IMR-90 (cell line): ENCODE measurements at regions not wholly inside any gene's neighbourhood (a gene's known extent, or its start where the extent isn't known, plus 50 kb on each side); places are given as distances from the start of the nearest gene placed in this dataset.

Source experiments
- ATAC-seq: fragments of 200-7000 bp; cut with Tn5 transposase; 2 replicates; pipeline ENCODE4 v1.9.1; 2020; ENCODE audit warnings: low read depth, mild to moderate bottlenecking, moderate library complexity
- BruUV-seq: library from RNA; stranded (reverse); fragments of 400-500 nt; replicated peaks from 2 replicates; lab custom pipeline; 2021; lab: Mats Ljungman, UMichigan
- CTCF ChIA-PET: fragments of 300-600 bp; formaldehyde crosslinking; extraction: SDS; loops from one replicate; lab custom pipeline; 2021; ENCODE audit warnings: antibody characterized with exemption; lab: Yijun Ruan, JAX
- POLR2A ChIA-PET: fragments of 300-600 bp; sonication (Branson Sonifier 250); formaldehyde crosslinking; loops from one replicate; lab custom pipeline; 2022; ENCODE audit warnings: antibody characterized with exemption; ENCODE audit not compliant: unreplicated experiment; lab: Charles Lee
- DNase-seq: peaks from one replicate; pipeline ENCODE4 v3.0.0; 2013
- H2AFZ ChIP-seq: replicated peaks from 2 replicates; pipeline ENCODE3; 2013; ENCODE audit warnings: low read length, mild to moderate bottlenecking; ENCODE audit not compliant: poor library complexity
- H2AK5ac ChIP-seq: 2 replicates; pipeline ENCODE4 v1.6.1; 2013; ENCODE audit warnings: low read depth, low read length, inconsistent platforms
- H2AK9ac ChIP-seq: replicated peaks from 2 replicates; pipeline ENCODE3; 2013; ENCODE audit warnings: mild to moderate bottlenecking, low read depth, low read length, moderate library complexity; ENCODE audit not compliant: poor library complexity
- H2BK120ac ChIP-seq: 2 replicates; pipeline ENCODE4 v1.6.1; 2013; ENCODE audit warnings: low read depth, low read length, inconsistent platforms
- H2BK15ac ChIP-seq: 3 replicates; pipeline ENCODE4 v1.6.1; 2013; ENCODE audit warnings: low read depth, low read length, inconsistent platforms
- H2BK20ac ChIP-seq: 2 replicates; pipeline ENCODE4 v1.6.1; 2013; ENCODE audit warnings: low read depth, mild to moderate bottlenecking, inconsistent platforms, low read length, moderate library complexity
- H2BK5ac ChIP-seq: 2 replicates; pipeline ENCODE4 v1.6.1; 2013; ENCODE audit warnings: mild to moderate bottlenecking, low read depth, low read length, inconsistent platforms; ENCODE audit not compliant: poor library complexity, severe bottlenecking
- H3K14ac ChIP-seq: replicated peaks from 2 replicates; pipeline ENCODE4 v1.6.1; 2013; ENCODE audit warnings: low read depth, low read length, inconsistent platforms
- H3K18ac ChIP-seq: 2 replicates; pipeline ENCODE4 v1.6.1; 2013; ENCODE audit warnings: low read depth, low read length, control low read depth
- H3K23ac ChIP-seq: 2 replicates; pipeline ENCODE4 v1.6.1; 2013; ENCODE audit warnings: low read depth, low read length, inconsistent platforms
- H3K27ac ChIP-seq: 2 replicates; pipeline ENCODE4 v1.5.1; 2013; ENCODE audit warnings: mild to moderate bottlenecking, control low read depth, low read length; ENCODE audit not compliant: insufficient read depth
- H3K27me3 ChIP-seq: 2 replicates; pipeline ENCODE4 v1.6.1; 2013; ENCODE audit warnings: low read length; ENCODE audit not compliant: control insufficient read depth, insufficient read depth
- H3K36me3 ChIP-seq: 2 replicates; pipeline ENCODE4 v1.6.1; 2013; ENCODE audit warnings: low read length, mixed read lengths; ENCODE audit not compliant: control insufficient read depth, insufficient read depth
- H3K4ac ChIP-seq: 2 replicates; pipeline ENCODE4 v1.6.1; 2013; ENCODE audit warnings: low read depth, low read length, inconsistent platforms
- H3K4me1 ChIP-seq: 2 replicates; pipeline ENCODE4 v1.6.1; 2013; ENCODE audit warnings: low read length, mixed read lengths; ENCODE audit not compliant: control insufficient read depth, insufficient read depth
- H3K4me2 ChIP-seq: 2 replicates; pipeline ENCODE4 v1.6.1; 2013; ENCODE audit warnings: low read depth, mild to moderate bottlenecking, control low read depth, low read length, moderate library complexity
- H3K4me3 ChIP-seq: 2 replicates; pipeline ENCODE4 v1.5.1; 2013; ENCODE audit warnings: low read depth, mild to moderate bottlenecking, control low read depth, low read length, moderate library complexity; ENCODE audit not compliant: insufficient read depth
- H3K56ac ChIP-seq: 2 replicates; pipeline ENCODE4 v1.6.1; 2013; ENCODE audit warnings: low read length, inconsistent platforms; ENCODE audit not compliant: insufficient read depth; ENCODE audit errors: extremely low read depth
- H3K79me1 ChIP-seq, 2 experiments: 2 replicates each; pipeline ENCODE4 v1.6.1; 2013; ENCODE audit warnings: low read length in 2 of 2, inconsistent platforms in 1 of 2, low read depth in 1 of 2
- H3K9ac ChIP-seq: 2 replicates; pipeline ENCODE4 v1.6.1; 2013; ENCODE audit warnings: low read depth, low read length, control low read depth
- H3K9me1 ChIP-seq: 2 replicates; pipeline ENCODE4 v1.6.1; 2013; ENCODE audit warnings: low read length, inconsistent platforms; ENCODE audit not compliant: insufficient read depth
- H3K9me3 ChIP-seq: 2 replicates; pipeline ENCODE4 v1.6.1; 2013; ENCODE audit warnings: low read length; ENCODE audit not compliant: control insufficient read depth, insufficient read depth
- H4K20me1 ChIP-seq: 2 replicates; pipeline ENCODE4 v1.6.1; 2013; ENCODE audit warnings: low read length, inconsistent platforms; ENCODE audit not compliant: insufficient read depth
- H4K5ac ChIP-seq: 2 replicates; pipeline ENCODE4 v1.6.1; 2013; ENCODE audit warnings: mild to moderate bottlenecking, low read depth, low read length, control low read depth
- H4K8ac ChIP-seq, 2 experiments: 2 replicates each; pipeline ENCODE4 v1.6.1; 2013; ENCODE audit warnings: low read depth in 2 of 2, low read length in 2 of 2, control low read depth in 1 of 2, inconsistent platforms in 1 of 2
- H4K91ac ChIP-seq: 2 replicates; pipeline ENCODE4 v1.6.1; 2013; ENCODE audit warnings: low read depth, low read length, inconsistent platforms; ENCODE audit not compliant: insufficient read depth
- BHLHE40 ChIP-seq: fragments of 150-350 bp; IDR thresholded peaks from 2 replicates; pipeline ENCODE4 v1.6.1; 2016; ENCODE audit warnings: mild to moderate bottlenecking, low read depth, low read length
- CEBPB ChIP-seq: IDR thresholded peaks from 2 replicates; pipeline ENCODE4 v1.6.1; 2012; ENCODE audit warnings: low read depth, low read length, improper control_type of control experiment
- CHD1 ChIP-seq: IDR thresholded peaks from 2 replicates; pipeline ENCODE4 v1.6.1; 2012; ENCODE audit warnings: low read depth, low read length, improper control_type of control experiment
- CTCF ChIP-seq: conservative IDR thresholded peaks from 2 replicates; pipeline ENCODE4 v1.5.1; 2012; ENCODE audit warnings: mild to moderate bottlenecking, low read depth, low read length, improper control_type of control experiment
- ELK1 ChIP-seq: fragments of 150-350 bp; IDR thresholded peaks from 2 replicates; pipeline ENCODE4 v1.6.1; 2016; ENCODE audit warnings: low read depth, mild to moderate bottlenecking, low read length, moderate library complexity, borderline replicate concordance
- FOS ChIP-seq: fragments of 150-350 bp; IDR thresholded peaks from 2 replicates; pipeline ENCODE4 v1.6.1; 2016; ENCODE audit warnings: low read depth, low read length
- MAFK ChIP-seq: IDR thresholded peaks from 2 replicates; pipeline ENCODE4 v1.6.1; 2012; ENCODE audit warnings: low read depth, low read length, improper control_type of control experiment
- MAZ ChIP-seq: IDR thresholded peaks from 2 replicates; pipeline ENCODE4 v1.6.1; 2012; ENCODE audit warnings: low read depth, mild to moderate bottlenecking, low read length, improper control_type of control experiment, moderate library complexity, borderline replicate concordance
- MXI1 ChIP-seq: IDR thresholded peaks from 2 replicates; pipeline ENCODE4 v1.6.1; 2012; ENCODE audit warnings: low read depth, mild to moderate bottlenecking, low read length, moderate library complexity, borderline replicate concordance
- NFE2L2 ChIP-seq: fragments of 150-350 bp; IDR thresholded peaks from 2 replicates; pipeline ENCODE4 v1.6.1; 2016; ENCODE audit warnings: low read depth, mild to moderate bottlenecking, low read length
- POLR2A ChIP-seq: IDR thresholded peaks from 2 replicates; pipeline ENCODE4 v1.6.1; 2012; ENCODE audit warnings: mild to moderate bottlenecking, low read depth, low read length
- RAD21 ChIP-seq: IDR thresholded peaks from 2 replicates; pipeline ENCODE4 v1.6.1; 2012; ENCODE audit warnings: low read length, improper control_type of control experiment
- RCOR1 ChIP-seq: IDR thresholded peaks from 2 replicates; pipeline ENCODE4 v1.6.1; 2012; ENCODE audit warnings: mild to moderate bottlenecking, low read length, improper control_type of control experiment; ENCODE audit not compliant: insufficient replicate concordance
- RFX5 ChIP-seq: IDR thresholded peaks from 2 replicates; pipeline ENCODE4 v1.8.0; 2012; ENCODE audit warnings: low read depth, mild to moderate bottlenecking, low read length, moderate library complexity
- SMC3 ChIP-seq: fragments of 150-350 bp; IDR thresholded peaks from 2 replicates; pipeline ENCODE4 v1.6.1; 2016; ENCODE audit warnings: low read depth, mild to moderate bottlenecking, antibody characterized with exemption, low read length, moderate library complexity
- USF2 ChIP-seq: fragments of 150-350 bp; IDR thresholded peaks from 2 replicates; pipeline ENCODE4 v1.6.1; 2017; ENCODE audit warnings: mild to moderate bottlenecking, antibody characterized with exemption, low read length, low read depth
- WGBS, 2 experiments: methylation state at CpG; one replicate each; pipeline versions ENCODE4 v1.1.5 to v1.1.7; 2013; ENCODE audit warnings: missing lambda C conversion rate in 2 of 2; ENCODE audit not compliant: insufficient read length in 1 of 2; ENCODE audit errors: extremely low coverage in 2 of 2; 5-methylcytosine and 5-hydroxymethylcytosine counted together
- dilution Hi-C: fragments of 300-500 bp; cut with HindIII; formaldehyde crosslinking; loops from one replicate; pipeline ENCODE4 v1.14.3; 2018; ENCODE audit warnings: low sequenced_read_pairs; ENCODE audit not compliant: unreplicated experiment
- in situ Hi-C: fragments of 300-500 bp; cut with MboI; formaldehyde crosslinking; loops from 3 replicates; pipeline ENCODE4 v1.14.3; 2019; ENCODE audit warnings: low sequenced_read_pairs, inconsistent platforms, mixed read lengths
- intact Hi-C: fragments of 100-400 bp; cut with micrococcal nuclease; formaldehyde crosslinking; loops from 2 replicates; pipeline ENCODE4 v1.10.0; 2022

GRCh38 chr3:106341087-106341486 is 472.3 kb upstream of the CBLB start:
- Histone ChIP-seq H2AK9ac (no peak overlapping the region), H3K56ac (no peak overlapping the region), H2BK120ac (no peak overlapping the region), H4K91ac (no peak overlapping the region), H2BK20ac (no peak overlapping the region), H3K4me3 (no peak overlapping the region), H3K9me1 (no peaks in the 10 kb centered on the region), H4K5ac (no peak overlapping the region), H3K23ac (no peak overlapping the region), H3K9ac (no peak overlapping the region), H3K36me3 (no peaks in the 10 kb centered on the region), H2AFZ (no peak overlapping the region), H4K8ac (no peak overlapping the region), H3K4ac (no peak overlapping the region), H3K4me2 (0 out of 2 replicates have a peak overlapping the region, but pooled peaks have one; percentile 8), H3K14ac (no peak overlapping the region; the same call in 1 of the 2 replicates), H2BK15ac (peak overlapping the region; percentile 1; the same call in 1 of the 3 replicates), H3K27ac (no peak overlapping the region), H3K4me1 (peaks cover 2% of the 10 kb centered on the region; the same call in 1 of the 2 replicates), H3K18ac (no peak overlapping the region), H4K20me1 (no peaks in the 10 kb centered on the region), H3K27me3 (no peaks in the 10 kb centered on the region), H2BK5ac (no peak overlapping the region), H2AK5ac (no peak overlapping the region), H3K79me1 (no peaks in the 10 kb centered on the region), H3K9me3 (no peaks in the 10 kb centered on the region)
- intact Hi-C loops = no loop called here
- ATAC-seq (no peak), DNase-seq (peak; percentile 20)
- TF ChIP-seq POLR2A = no peak
- no peak for TF ChIP-seq BHLHE40
- no peak for TF ChIP-seq FOS
- no peak for TF ChIP-seq MAZ
- no peak for TF ChIP-seq CTCF
- no peak for TF ChIP-seq NFE2L2
- no peak for TF ChIP-seq CHD1
- TF ChIP-seq MAFK = no peak
- no peak for TF ChIP-seq RCOR1
- TF ChIP-seq SMC3 = no peak
- no peak for TF ChIP-seq USF2
- TF ChIP-seq ELK1 = no peak
- TF ChIP-seq MXI1 = no peak
- TF ChIP-seq RFX5 = no peak
- no peak for TF ChIP-seq CEBPB
- TF ChIP-seq RAD21 = no peak
- dilution Hi-C loops = no loop called here
- 20% methylated on average over 1 of the region's 6 CpGs; no CpG with 5 or more reads in 1 of the 2 experiments for WGBS, 2 experiments
- in situ Hi-C loops = no loop called here
- no TSS peak for BruUV-seq
- ChIA-PET CTCF (no interaction called here), POLR2A (no interaction called here)
